T-helper 2 cell treated with Interferon-gamma antibody and Interleukin-4, amounts not matched to agents 5 μg/mL and 100 μg/mL, for 36 hours (primary cell): ENCODE measurements at regions not wholly inside any gene's neighbourhood (a gene's known extent, or its start where the extent isn't known, plus 50 kb on each side); places are given as distances from the start of the nearest gene placed in this dataset.
"Not testable (repeated sequence)": the region's sequence is repeated elsewhere in the genome, so short reads cannot be mapped to it uniquely, and the experiment has no call there.

Experiments
- DNase-seq: peaks from one replicate; pipeline ENCODE4 v3.0.0; 2021; ENCODE audit warnings: low spot score
- H3K27ac Mint-ChIP-seq: one replicate; pipeline ENCODE4 v1.8.0; 2021; ENCODE audit warnings: mild to moderate bottlenecking, mixed read lengths
- H3K27me3 Mint-ChIP-seq: one replicate; pipeline ENCODE4 v1.8.0; 2021; ENCODE audit warnings: low read depth, mixed read lengths
- H3K36me3 Mint-ChIP-seq: one replicate; pipeline ENCODE4 v1.8.0; 2021; ENCODE audit warnings: low read depth, mixed read lengths
- H3K4me1 Mint-ChIP-seq: one replicate; pipeline ENCODE4 v1.8.0; 2021; ENCODE audit warnings: low read depth, mixed read lengths
- H3K4me3 Mint-ChIP-seq: one replicate; pipeline ENCODE4 v1.8.0; 2022; ENCODE audit warnings: mild to moderate bottlenecking, moderate library complexity, mixed read lengths
- H3K9me3 Mint-ChIP-seq: one replicate; pipeline ENCODE4 v1.8.0; 2021; ENCODE audit warnings: mixed read lengths

DNA sequence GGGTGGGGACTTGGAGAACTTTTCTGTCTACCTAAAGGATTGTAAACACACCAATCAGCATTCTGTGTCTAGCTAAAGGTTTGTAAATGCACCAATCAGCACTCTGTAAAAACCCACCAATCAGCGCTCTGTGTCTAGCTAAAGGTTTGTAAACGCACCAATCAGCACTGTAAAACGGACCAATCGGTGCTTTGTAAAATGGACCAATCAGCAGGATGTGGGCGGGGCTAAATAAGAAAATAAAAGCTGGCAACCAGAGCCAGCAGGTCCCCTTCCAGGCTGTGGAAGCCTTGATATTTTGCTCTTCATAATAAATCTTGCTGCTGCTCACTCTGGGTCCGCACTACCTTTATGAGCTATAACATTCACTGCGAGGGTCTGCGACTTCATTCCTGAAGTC, 331.3 kb downstream of the SUCLG1 start:
- H3K9me3 Mint-ChIP-seq, DNase-seq, H3K4me3 Mint-ChIP-seq, H3K27me3 Mint-ChIP-seq, H3K27ac Mint-ChIP-seq, H3K4me1 Mint-ChIP-seq, H3K36me3 Mint-ChIP-seq: not testable (repeated sequence)

DNA sequence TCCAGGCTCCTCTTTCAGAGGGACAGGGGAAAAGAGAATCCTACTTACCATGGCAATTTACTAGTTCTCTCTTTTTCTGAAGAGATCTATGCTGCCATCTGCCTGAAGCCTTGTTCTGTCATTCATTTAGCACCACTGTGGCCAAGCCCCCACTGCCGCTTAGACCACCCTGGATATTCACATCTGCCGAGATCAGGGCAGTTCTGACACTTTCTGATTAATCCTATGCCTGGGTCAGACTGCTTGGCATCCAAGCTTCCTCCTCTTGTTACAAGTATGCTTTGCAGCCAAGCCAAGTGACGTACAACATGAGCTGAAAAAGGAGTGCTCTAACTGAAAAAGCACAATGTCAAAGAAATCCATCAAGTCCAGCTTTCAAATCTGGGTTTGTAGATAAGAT, 332.6 kb downstream of the SUCLG1 start:
- Mint-ChIP-seq H3K27ac (no peak overlapping the region), H3K4me3 (no peak overlapping the region), H3K36me3 (no peaks in the 10 kb centered on the region), H3K4me1 (no peaks in the 10 kb centered on the region), H3K9me3 (no peaks in the 10 kb centered on the region), H3K27me3 (no peaks in the 10 kb centered on the region)
- DNase-seq = no peak

DNA sequence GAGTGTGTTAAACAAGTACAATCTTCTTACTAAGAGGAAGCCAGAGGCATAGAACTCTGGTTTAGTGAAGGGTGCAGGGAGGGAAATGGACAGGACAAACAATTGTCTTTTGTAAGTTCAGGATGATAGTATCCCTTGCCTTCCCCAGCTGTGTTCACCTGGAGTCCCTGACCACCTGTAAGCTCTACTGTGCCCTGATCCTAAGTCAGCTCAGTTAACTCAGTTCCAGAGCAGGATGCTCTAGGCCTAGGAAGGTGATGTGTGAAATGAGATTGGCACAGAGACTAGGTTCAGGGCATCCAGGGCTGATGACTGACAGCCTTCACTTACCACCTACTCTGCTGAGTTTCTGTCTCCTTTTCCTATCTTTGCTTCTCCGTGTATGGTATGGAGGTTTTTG, 333.0 kb downstream of the SUCLG1 start:
- Mint-ChIP-seq H3K4me1 (no peaks in the 10 kb centered on the region), H3K9me3 (no peaks in the 10 kb centered on the region), H3K4me3 (no peak overlapping the region), H3K27ac (no peak overlapping the region), H3K27me3 (no peaks in the 10 kb centered on the region), H3K36me3 (no peaks in the 10 kb centered on the region)
- no peak for DNase-seq

DNA sequence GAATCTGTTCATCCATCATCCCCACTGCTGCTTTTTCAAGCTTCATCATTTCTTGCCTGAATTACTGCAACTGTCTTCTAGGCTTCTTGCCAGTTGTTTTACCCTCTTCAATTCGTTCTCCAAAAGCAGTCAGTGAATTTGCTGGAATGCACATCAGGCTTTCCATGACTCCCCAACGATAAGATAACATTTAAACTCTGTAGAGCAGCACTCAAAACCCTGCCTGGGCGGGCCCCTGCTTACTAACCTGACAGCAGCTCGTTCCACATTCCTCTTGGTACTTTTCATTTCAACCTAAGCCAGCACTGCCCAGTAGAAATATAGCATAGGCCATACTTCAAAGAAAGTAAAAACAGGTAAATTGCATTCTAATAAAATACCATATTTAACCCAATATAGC, 342.9 kb downstream of the SUCLG1 start:
- Mint-ChIP-seq H3K27ac (no peak overlapping the region), H3K4me1 (no peaks in the 10 kb centered on the region), H3K9me3 (no peaks in the 10 kb centered on the region), H3K4me3 (no peak overlapping the region), H3K36me3 (no peaks in the 10 kb centered on the region), H3K27me3 (no peaks in the 10 kb centered on the region)
- no peak for DNase-seq

DNA sequence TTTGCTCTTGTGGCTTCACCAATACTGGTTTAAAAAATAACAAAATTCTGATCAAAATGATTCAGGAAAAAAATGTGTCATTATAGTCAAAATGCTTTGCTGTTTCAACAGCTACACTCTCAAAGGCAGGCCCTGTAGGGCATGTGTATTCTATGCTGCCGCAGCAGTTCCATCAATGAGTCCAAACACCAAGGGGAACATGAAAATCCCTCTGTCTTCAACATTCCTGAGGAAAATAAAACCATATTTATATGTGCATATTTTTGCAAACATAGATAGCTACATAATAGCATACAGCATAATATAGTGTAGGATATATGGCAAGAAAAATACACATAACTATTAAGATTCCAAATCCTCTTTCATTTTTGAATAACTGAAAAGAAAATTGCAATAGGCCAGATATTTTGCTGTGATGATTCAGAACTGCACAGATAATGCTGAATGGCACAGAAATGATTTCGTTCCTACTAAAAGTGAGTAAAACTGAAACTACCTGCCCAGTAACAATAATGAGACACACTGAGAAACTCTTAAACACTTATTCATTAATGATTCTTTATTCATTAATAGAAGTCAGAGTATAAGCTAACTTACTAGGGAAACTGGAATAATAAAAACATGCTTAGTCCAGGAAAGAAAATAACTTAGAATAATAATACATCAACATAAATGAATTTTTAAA, 343.8 kb downstream of the SUCLG1 start:
- Mint-ChIP-seq H3K4me3 (no peak overlapping the region), H3K27me3 (no peaks in the 10 kb centered on the region), H3K27ac (no peak overlapping the region), H3K4me1 (no peaks in the 10 kb centered on the region), H3K9me3 (no peaks in the 10 kb centered on the region), H3K36me3 (no peaks in the 10 kb centered on the region)
- no peak for DNase-seq

DNA sequence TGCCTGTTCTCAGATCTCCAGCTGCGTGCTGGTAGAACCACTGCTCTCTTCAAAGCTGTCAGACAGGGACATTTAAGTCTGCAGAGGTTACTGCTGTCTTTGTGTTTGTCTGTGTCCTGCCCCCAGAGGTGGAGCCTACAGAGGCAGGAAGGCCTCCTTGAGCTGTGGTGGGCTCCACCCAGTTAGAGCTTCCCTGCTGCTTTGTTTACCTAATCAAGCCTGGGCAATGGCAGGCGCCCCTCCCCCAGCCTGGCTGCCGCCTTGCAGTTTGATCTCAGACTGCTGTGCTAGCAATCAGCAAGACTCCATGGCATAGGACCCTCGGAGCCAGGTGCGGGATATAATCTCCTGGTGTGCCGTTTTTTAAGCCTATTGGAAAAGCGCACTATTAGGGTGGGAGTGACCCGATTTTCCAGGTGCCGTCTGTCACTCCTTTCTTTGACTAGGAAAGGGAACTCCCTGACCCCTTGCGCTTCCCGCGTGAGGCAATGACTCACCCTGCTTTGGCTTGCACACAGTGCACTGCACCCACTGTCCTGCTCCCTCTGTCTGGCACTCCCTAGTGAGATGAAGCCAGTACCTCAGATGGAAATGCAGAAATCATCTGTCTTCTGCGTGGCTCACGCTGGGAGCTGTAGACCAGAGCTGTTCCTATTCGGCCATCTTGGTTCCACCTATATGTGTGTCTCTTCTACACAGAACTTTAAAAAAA, 355.1 kb downstream of the SUCLG1 start:
- H3K27ac Mint-ChIP-seq, H3K27me3 Mint-ChIP-seq, H3K9me3 Mint-ChIP-seq, DNase-seq, H3K4me3 Mint-ChIP-seq, H3K4me1 Mint-ChIP-seq, H3K36me3 Mint-ChIP-seq: not testable (repeated sequence)

DNA sequence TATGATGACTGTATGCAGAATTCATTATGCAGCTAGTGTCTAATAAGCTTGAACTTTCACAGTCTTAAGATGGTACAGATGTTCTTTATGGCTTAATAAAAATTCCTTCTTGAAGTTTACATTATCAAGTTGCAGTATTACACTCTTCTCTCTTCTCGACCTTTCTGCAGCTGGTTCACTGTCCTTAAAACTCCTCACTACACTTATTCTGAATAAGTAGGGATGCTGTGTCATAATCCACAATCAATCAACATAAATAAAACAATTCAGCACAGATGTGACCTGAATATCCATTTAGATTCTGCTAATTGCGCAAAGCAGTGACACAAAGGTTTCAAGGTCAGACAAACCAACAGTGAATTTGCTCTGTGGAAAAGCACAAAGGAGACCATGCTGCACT, 356.8 kb downstream of the SUCLG1 start:
- H3K27ac Mint-ChIP-seq = no peak overlapping the region
- no peaks in the 10 kb centered on the region for H3K4me1 Mint-ChIP-seq
- no peaks in the 10 kb centered on the region for H3K27me3 Mint-ChIP-seq
- DNase-seq = no peak
- H3K4me3 Mint-ChIP-seq = no peak overlapping the region
- no peaks in the 10 kb centered on the region for H3K9me3 Mint-ChIP-seq
- no peaks in the 10 kb centered on the region for H3K36me3 Mint-ChIP-seq

DNA sequence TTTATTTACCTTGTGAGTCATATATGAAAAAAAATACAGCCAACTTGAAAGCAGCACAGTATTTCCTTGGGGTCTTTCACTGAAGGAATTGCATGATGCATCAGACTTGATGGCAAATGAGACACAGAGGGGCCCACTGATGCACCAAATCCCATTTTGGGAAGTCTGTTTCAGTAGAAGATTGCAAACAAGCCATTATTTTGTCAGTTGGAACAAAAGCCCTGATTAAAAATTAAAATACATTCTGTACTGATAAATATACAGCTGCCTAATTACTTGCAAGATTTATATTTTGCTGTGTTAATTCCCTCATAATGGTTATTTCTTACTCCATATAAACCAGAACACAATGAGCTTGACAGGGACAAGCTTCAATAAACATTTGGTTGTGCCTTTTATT, 370.4 kb downstream of the SUCLG1 start:
- no peaks in the 10 kb centered on the region for H3K4me1 Mint-ChIP-seq

DNA sequence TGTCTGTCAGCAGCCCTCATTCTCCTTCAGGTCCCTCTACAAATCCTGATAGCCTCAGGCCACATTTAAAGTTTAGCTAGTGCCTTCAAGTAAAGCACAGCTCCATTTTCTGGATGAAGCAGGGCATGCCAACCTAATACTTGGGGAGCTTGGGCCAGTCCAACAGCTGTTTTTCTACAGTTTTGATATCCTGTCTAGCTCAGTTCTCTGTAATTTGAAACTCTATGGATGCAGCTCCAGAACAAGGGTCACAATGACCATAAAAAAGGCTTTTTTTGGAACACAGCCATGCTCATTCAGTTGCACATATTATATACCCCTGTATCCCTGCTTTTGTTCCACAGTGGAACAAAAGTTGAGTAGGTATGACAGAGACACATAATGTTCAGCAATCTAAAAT, 373.5 kb downstream of the SUCLG1 start:
- no peak overlapping the region for H3K4me3 Mint-ChIP-seq
- H3K27ac Mint-ChIP-seq = no peak overlapping the region
- peaks cover 1% of the 10 kb centered on the region for H3K27me3 Mint-ChIP-seq
- no peaks in the 10 kb centered on the region for H3K36me3 Mint-ChIP-seq
- H3K9me3 Mint-ChIP-seq = no peaks in the 10 kb centered on the region
- H3K4me1 Mint-ChIP-seq = no peaks in the 10 kb centered on the region
- no peak for DNase-seq

More for the DNA sequence above, 370.4 kb downstream of the SUCLG1 start:
- Mint-ChIP-seq H3K9me3 (no peaks in the 10 kb centered on the region), H3K27ac (no peak overlapping the region), H3K27me3 (peaks cover 1% of the 10 kb centered on the region), H3K36me3 (no peaks in the 10 kb centered on the region), H3K4me3 (no peak overlapping the region)
- DNase-seq = no peak

DNA sequence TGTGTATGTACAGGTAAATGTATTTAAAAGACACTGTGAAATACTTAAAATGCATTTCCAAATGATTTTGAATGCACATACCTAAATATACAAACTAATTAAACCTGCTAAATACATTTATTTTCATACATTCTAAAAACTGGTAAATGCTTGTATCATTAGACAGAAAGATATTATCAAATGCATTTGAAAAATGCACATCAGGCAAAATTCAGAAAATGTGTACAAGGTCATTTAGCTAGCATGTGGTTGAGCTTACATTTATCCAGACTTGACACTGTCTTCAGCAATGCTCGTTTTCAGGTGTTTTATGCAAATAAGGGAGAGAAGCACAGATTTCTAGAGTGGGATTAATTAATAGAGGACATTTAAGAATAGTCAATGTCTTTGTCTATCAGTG, 374.2 kb downstream of the SUCLG1 start:
- H3K27me3 Mint-ChIP-seq = peaks cover 1% of the 10 kb centered on the region
- no peaks in the 10 kb centered on the region for H3K36me3 Mint-ChIP-seq
- no peaks in the 10 kb centered on the region for H3K4me1 Mint-ChIP-seq
- no peak for DNase-seq
- no peak overlapping the region for H3K27ac Mint-ChIP-seq
- no peak overlapping the region for H3K4me3 Mint-ChIP-seq
- H3K9me3 Mint-ChIP-seq = no peaks in the 10 kb centered on the region

DNA sequence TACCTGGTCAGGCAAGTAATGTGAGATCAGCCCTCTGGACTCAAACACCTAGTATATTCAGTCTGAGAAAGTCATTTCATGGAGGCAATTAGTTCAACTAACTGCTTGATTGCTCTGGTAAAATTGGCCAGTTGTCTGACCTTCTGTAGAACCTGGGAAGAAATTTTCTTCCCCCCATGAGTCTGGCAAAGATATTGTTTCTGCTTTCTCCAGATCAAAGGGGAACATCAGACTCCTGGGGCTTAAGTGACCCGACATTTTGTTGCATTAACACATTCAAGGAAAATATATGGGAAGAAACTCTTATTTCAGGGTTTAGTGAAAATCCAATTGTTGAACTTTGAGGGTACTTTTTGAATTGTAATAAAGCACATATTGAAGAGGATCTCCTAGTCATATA, 375.1 kb downstream of the SUCLG1 start:
- Mint-ChIP-seq H3K27me3 (peaks cover 1% of the 10 kb centered on the region), H3K4me1 (no peaks in the 10 kb centered on the region), H3K4me3 (no peak overlapping the region), H3K27ac (no peak overlapping the region), H3K9me3 (no peaks in the 10 kb centered on the region), H3K36me3 (no peaks in the 10 kb centered on the region)
- DNase-seq = no peak

DNA sequence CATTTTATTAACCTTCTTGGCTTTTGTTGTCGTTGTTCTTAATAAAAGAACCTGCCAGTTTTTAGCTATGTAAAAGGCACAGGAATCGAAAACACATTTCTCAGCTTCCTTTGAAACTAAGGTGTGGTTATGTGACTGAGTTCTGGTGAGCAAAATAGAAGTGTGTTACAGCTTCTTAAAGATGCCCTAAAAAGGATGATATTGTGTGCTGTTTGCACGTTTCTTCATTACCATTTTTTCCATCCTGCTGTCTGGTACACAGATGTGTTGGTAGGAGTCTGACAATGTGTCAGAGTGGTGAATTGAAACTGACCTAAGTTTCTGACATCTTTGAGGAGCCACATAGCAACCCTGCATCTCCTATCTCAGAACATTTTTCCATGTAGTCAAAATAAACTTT, 380.6 kb downstream of the SUCLG1 start:
- Mint-ChIP-seq H3K4me3 (no peak overlapping the region), H3K27ac (no peak overlapping the region), H3K27me3 (no peaks in the 10 kb centered on the region), H3K36me3 (no peaks in the 10 kb centered on the region), H3K9me3 (no peaks in the 10 kb centered on the region), H3K4me1 (no peaks in the 10 kb centered on the region)
- DNase-seq = no peak

DNA sequence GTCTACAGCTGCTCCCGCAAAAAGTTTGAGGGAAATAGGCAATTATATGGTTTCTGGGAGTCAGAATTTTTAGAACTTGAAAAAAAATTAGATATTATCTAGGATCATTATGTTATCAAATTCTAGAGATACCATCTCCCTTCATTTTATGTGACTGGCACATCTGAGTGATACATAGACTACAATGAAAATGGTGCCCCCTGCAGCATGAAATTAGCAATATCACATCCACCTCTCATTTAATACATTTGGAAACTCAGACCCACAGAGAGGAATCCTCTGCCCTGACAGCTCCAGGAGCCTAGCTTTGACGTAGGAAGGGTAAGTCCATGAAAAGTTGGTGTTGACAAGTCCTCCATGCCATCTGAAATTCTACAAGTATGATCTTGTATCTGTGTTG, 381.6 kb downstream of the SUCLG1 start:
- Mint-ChIP-seq H3K9me3 (no peaks in the 10 kb centered on the region), H3K4me3 (no peak overlapping the region), H3K27me3 (no peaks in the 10 kb centered on the region), H3K4me1 (no peaks in the 10 kb centered on the region), H3K36me3 (no peaks in the 10 kb centered on the region), H3K27ac (no peak overlapping the region)
- no peak for DNase-seq

DNA sequence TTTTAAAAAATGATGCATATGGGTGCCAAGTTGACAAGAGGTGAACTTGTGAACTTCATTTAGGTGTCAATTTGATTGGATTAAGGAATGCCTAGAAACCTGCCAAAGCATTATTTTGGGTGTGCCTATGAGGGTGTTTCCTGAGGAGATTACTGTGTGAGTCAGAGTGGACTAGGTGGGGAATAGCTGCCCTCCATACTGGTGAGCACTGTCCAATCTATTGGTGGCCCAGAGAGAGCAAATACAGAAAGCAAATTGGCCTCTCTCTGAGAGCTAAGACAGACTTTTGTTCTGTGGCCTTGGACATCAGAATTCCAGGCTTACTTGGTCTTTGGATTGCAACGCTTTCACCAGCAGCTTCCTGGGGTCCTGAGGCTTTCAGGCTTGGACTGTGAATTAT, 388.0 kb downstream of the SUCLG1 start:
- Mint-ChIP-seq H3K27me3 (no peaks in the 10 kb centered on the region), H3K9me3 (no peaks in the 10 kb centered on the region), H3K27ac (no peak overlapping the region), H3K4me1 (no peaks in the 10 kb centered on the region), H3K4me3 (no peak overlapping the region), H3K36me3 (no peaks in the 10 kb centered on the region)
- DNase-seq = no peak

DNA sequence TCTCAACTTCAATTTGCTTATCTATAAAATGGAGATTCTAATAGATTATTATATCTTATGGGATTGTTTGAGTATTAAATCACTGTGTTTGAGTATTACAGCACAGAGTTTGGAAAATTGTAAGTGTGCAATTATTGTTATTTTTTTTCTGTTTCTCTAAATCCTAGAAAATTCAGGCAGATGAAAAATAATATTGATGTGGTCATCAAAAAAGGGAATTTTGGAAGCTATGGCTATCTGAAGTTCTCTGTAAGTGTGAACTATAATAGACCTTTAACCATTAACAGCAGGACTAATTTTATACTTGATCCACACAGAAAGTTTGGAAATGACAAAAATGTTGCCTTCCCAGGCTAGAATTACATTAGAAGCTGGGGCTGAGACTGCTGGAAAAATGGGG, 393.2 kb downstream of the SUCLG1 start:
- Mint-ChIP-seq H3K27me3 (no peaks in the 10 kb centered on the region), H3K9me3 (no peaks in the 10 kb centered on the region), H3K36me3 (no peaks in the 10 kb centered on the region), H3K27ac (no peak overlapping the region), H3K4me3 (no peak overlapping the region), H3K4me1 (no peaks in the 10 kb centered on the region)
- DNase-seq = no peak
